ENCODE measurements at regions not wholly inside any gene's neighbourhood (a gene's known extent, or its start where the extent isn't known, plus 50 kb on each side); places are given as distances from the start of the nearest gene placed in this dataset.
"Not testable (repeated sequence)": the region's sequence is repeated elsewhere in the genome, so short reads cannot be mapped to it uniquely, and the experiment has no call there.

DNA sequence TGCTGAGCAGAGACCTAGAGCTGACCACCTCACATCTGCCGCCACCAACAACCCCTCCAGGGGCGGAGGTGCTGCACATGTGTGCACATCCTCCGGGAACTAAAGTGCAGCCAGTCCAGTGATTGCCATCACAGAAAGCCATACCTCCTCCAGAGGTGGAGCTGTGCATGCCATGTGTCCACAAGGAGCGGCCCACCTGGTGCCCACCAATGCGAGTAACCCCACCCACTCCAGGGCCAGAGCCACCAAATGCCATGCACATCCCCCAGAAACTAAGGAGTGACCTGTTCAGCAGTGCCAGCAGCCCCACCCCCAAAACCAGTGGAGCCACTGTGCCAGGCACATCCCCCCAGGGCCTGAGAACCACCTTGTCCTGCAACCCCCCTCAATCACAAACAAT is 557.9 kb downstream of the UQCRFS1 start:
- no peak for DNase-seq

DNA sequence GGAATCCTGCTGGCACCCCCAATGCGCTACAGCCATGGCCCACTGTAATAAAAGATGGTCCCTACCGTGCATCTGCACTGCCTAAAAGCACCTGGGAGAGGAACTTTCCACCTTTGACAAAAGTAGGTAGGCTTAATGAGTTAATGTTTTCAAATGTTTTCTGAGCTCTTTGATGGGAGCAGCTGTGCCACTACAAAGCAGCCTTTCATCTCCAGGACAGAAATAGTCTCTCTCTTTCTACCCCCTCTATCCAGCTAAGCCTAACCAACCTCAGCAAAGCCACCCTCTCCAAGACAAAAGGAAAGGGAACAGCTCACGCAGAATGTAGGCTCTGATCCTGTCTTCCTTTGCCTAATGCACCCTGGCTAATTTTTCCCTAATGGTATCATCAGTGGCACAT is 560.2 kb downstream of the UQCRFS1 start:
- no peak for DNase-seq

DNA sequence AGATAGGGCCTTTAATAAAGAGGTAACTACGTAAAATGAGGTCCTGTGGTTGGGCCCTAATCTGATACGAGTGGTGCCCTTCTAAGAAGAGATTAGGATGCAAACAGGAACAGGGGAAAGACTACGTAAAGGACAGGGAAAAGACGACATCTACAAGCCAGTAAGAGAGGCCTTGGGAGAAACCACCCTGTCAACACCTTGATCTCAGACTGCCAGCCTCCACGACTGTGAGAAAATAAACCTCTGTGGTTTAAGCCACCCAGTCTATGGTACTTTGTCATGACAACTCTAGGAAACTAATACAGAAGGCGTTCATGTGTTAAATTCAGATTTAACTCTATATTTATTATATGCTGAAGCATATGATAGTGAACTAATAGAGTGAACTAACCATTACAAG is 566.3 kb downstream of the UQCRFS1 start:
- no peak for DNase-seq

DNA sequence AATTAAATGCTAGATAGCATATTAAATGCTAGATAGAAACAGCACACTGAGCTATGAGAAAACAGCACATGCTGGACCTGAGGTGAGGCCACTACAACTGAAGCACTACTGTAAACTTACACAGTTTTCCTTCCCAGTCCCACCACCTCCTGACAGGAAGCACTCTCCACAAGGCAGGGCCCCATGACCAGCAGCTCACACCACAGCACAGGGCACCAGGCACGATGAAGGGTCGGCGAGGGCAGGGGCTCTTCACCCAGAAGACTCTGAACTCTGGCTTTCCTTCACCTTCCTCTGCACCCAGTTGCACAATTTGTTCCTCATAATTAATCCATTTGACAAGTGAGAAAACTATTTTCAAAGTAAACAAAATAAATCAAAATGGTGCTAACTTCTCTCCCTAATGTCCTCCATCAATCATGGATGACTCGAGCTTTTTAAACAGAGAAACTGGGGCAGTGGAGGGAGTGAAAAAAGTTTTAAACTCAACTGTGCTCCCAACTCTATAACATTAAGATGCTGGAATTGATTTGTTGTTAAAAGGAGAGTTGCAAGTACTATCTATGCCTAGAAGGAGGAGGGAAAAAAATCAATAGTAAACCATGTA is 568.7 kb downstream of the UQCRFS1 start:
- DNase-seq: no peak

DNA sequence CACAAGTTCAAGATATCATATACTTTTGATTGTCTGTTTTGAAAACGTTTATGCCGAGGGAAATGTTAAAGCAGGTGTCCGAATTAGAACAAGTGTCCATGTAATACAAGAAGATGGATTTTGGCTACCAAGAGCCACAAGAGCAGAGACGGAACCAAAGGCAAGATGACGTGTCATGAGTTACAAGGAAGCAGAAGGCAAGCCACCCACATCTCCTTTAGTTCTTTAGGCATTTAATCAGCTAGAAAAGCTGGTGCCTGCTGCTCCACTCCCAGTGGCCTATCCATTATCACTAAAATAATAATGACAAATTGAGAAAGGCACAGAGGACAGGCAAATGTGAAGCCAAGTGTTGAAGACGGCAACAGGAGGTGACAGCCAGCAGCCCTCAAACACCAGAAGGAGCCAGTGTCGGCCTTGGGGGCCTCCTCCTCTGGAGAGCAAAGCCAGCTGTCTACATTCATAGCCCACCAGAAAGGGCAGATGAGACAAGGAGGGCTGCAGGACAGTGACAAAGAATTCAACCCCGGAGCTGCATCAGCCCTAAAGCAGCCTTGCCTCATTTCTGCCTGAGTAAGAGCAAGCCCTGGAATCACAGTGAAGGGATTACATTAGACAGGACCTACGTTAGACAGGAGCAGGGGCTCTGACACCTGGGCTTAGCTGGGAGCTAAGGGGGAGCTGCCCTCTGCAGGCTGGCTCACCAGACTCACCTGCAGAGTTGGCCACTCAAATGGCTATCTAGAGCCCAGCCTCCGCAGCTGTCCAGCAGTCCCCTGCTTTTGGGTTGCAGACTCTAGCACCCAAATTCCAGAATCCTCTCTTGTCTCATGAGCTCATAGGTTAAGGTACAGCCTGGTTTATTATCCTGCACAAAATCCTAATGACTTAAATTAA is 569.9 kb downstream of the UQCRFS1 start:
- DNase-seq: no peak

DNA sequence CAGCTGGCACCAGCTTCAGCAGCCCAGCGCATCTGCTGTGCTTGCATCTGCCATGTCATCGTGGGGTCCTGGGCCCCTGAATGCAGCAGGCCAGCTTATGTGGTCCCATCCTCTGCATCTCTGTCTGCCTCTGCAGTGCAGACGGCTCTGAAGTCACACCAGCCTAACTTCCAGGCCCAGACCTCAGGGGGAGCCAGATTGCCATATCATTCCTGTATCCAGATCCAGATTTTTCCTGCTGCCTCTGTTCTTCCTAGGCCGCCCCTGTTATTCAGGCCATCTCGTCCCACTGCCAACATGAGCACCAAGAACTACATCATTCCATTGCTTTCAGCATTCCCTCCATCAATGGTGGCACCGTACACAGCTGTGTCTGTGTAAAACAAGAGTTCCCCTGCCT is 571.6 kb downstream of the UQCRFS1 start:
- DNase-seq: no peak

- DNase-seq: no peak
Measured at GRCh38 chr19:28640506-28640905, 572.4 kb downstream of the UQCRFS1 start.

- DNase-seq: no peak
Measured at GRCh38 chr19:28638445-28638844, 574.5 kb downstream of the UQCRFS1 start.

GRCh38 chr19:28636706-28637105 is 576.2 kb downstream of the UQCRFS1 start:
- DNase-seq: no peak

DNA sequence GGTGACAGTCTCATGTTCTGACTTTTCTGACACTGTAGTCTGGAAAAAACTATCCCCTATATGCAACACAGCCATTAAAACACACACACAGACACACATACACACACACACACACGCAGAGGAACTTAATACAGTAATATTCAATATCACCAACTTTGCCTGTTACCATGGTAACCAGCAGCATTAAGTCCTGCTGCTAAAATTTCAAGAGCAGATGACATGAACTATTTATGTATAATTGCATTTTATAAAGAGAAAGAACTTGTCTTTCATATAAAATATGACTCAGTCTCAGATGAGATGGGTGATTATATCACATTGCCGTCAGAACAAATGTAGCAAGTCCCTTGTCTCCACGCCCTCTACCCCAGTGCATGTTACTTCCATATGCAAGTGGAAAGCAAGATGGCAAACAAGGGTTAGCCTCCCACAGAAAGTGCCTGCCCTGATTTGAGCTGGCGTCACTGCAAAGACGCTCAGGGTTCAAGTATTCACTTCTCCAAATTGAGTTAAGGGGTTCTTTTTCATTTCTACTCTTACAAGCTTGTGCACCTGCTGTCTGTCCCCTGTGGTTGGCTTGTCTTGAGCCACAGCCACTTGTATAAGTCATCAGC is 576.8 kb downstream of the UQCRFS1 start:
- DNase-seq: no peak

DNA sequence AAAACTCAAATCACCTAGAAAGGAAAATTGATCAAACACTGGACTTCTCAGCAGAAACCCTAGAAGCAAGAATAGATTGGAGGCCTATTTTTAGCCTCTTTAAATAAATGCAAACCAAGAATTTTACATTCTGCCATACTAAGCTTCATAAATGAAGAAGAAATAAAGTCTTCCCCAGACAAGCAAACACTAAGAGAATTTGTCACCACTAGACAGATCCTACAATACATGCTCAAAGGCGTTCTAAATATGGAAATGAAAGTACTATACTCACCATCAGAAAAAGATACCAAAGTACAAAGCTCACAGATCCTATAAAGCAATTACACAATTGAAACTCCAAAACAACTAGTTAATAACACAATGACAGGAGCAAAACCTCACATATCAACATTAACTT is 578.1 kb downstream of the UQCRFS1 start:
- peak; percentile 66 for DNase-seq

DNA sequence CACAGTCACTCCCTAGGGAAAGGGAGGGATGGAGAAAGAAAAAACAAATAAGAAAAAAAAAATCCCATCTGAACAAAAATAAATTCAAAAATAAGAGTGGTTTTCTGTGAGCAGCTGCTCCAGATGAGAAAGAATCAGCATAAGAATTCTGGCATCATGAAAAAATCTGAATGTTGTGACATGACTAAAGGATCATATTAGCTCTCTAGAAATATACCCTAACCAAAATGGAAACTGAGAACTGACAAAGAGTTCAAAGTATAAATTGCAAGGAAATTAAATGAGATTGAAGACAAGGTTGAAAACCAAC is 579.0 kb downstream of the UQCRFS1 start:
- DNase-seq: no peak

- peak; percentile 81 for DNase-seq
Measured at GRCh38 chr19:28633319-28634018, 579.5 kb downstream of the UQCRFS1 start.

GRCh38 chr19:28632371-28633080 is 580.4 kb downstream of the UQCRFS1 start:
- DNase-seq: no peak

- peak; percentile 45 for DNase-seq
Measured at GRCh38 chr19:28631961-28632360, 581.0 kb downstream of the UQCRFS1 start.

GRCh38 chr19:28627669-28628068 is 585.3 kb downstream of the UQCRFS1 start:
- DNase-seq: no peak

DNA sequence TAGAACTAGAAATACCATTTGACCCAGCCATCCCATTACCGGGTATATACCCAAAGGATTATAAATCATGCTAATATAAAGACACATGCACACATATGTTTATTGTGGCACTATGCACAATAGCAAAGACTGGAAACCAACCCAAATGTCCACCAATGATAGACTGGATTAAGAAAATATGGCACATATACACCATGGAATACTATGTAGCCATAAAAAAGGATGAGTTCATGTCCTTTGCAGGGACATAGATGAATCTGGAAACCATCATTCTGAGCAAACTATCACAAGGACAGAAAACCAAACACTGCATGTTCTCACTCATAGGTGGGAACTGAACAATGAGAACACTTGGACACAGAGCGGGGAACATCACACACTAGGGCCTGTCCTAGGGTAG is 586.5 kb downstream of the UQCRFS1 start:
- not testable (repeated sequence) for DNase-seq

DNA sequence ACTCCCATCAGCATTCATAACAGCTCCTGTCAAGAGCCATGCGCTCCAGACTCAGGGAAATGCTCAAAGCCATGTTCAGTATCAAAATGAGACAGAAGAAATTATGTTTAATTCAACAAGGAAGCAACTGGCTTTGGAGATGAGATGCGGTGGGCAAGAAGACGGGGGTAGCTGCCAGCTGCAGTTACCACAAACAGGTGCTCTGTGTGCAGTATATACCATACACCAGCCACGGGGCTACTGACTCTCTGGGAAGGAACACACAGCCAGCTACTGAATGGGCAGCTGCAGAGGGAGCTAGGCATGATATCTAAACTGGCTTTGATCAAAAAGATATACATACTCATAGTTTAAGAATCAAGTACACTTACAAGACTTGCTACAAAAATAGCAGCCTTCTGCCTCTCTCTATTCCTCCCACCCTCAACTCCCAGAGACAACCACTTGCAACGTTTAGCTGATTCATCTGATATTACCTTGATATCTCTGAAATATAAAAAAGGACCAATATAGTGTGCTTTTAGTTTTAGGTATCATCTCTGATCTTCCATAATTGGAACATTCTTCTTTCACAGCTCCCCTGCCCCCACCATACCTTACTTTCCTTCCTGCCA is 593.0 kb downstream of the UQCRFS1 start:
- DNase-seq: no peak

DNA sequence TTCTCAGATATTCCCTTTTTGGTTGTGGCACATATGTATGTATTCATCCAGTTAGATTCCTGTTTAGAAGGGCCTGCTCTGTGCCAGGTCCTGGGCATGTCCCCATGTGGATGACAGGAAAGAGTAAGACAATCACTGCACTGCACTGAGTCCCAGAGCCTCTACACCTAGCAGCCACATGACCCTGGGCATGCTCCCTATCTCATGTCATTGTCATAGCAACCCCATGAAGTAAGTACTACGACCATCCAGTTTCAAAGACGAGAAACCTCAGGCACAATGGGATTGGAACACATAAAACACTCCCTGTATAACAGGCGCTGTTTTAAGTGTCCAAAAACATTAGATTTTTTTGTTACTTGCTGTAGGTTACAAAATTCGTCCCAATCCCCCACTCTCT is 594.4 kb downstream of the UQCRFS1 start:
- no peak for DNase-seq

- DNase-seq: no peak
Measured at GRCh38 chr19:28615966-28616365, 597.0 kb downstream of the UQCRFS1 start.

GRCh38 chr19:28615546-28615916 is 597.4 kb downstream of the UQCRFS1 start:
- no peak for DNase-seq

All from MV-4-11 (cell line).